NCI-H226 (cell line): ENCODE measurements at regions not wholly inside any gene's neighbourhood (a gene's known extent, or its start where the extent isn't known, plus 50 kb on each side); places are given as distances from the start of the nearest gene placed in this dataset.

Experiments used
- DNase-seq: peaks from one replicate; pipeline ENCODE4 v3.0.0-alpha.2; 2015

DNA sequence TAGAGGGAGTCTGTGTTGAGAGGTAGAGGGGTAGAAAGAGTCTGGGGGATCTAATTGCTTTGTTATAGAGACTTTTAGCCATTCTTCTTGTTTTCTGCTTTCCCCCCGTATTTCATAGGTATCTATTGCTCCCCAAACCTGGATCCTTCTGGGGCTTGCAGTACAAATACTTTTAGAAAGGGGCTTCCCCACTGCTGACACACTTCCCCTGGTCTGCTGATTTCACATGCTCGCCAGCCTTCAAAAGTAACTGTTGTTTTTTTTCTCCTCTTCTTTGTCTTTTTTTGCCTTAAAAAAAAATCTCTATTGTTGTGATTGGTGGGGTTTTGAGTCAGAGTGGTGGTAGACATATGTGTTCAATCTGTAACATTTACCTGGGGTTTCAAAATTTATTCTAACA is 300.6 kb upstream of the AZI2 start:
- no peak for DNase-seq

DNA sequence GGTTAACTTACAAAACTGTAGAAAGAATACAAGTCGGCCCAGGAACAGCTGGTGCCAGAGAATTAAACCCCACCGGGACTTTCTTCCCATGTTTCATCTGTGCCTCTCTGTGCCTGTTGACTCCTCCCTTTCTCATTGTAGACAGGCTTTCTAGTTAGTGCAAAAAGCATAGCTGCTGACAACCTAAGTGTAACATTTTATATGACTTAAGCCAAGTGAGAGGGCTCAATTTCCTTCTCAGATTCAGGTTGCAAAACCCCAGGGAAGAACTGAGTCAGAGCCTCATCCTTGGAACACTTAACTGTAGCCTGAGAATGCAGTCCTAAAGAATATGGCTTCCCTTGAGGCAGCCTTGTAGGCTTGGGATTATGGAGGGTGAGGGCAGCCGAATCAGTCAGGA is 302.5 kb upstream of the AZI2 start:
- DNase-seq, result no peak

DNA sequence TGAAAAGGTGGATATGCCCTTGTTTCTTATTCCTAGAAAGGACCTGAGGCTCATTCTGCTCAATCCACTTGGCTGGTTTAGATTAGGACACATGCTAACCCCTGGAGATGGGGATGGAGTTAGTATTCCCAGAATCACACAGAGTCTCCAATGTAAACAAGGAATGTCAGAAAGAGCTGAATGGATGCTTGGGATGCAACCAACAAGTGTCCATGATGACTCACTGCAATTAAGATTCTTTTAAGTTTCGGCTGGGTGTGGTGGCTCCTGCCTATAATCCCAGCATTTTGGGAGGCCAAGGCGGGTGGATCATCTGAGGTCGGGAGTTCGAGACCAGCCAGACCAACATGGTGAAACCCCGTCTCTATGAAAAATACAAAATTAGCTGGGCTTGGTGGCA is 315.5 kb upstream of the AZI2 start:
- DNase-seq, result no peak

DNA sequence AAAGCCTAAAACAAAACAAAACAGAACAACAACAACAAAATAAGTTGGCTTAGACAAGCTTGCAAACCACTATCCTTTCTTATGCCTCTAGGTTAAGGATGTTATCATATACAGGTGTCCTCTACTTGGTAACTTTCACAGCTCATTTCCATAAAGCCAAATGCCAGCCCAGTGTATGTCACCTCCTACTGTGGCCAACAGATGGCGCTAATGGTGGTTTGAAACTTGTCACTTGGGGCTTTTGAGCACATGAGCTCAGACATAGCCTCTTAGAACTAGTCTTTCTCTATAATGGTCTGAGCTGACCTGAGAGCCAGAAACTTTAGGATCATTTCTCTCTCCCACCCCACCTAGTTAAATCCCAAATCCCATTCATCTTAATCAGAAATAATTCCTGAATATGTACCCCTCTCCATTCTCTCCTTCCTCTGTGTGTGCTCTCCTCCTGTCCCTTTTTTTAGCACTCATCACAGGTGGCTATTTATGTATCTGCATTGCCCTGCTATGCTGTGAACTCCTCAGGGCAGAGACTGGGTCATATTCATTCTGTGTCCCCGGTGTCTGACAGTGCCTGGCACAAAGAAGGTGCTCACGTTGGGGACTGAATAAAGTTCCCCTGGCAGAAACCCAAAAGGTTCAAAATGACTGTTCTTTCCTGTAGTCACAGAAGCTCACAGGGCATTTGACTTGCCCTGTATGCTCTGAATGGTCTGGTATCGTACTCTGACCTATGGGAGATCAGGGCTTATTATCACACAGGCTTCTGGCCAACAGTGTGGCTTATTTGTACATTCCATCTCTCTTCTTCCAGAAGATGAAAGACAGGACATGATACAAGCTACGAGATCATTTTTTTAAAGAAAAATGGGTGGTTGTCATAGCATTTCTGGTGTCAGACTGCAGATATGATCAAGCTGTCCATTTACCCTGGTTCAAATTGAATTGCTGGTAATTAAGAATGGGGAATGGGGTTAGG is 319.3 kb upstream of the AZI2 start:
- peak; percentile 43 for DNase-seq

DNA sequence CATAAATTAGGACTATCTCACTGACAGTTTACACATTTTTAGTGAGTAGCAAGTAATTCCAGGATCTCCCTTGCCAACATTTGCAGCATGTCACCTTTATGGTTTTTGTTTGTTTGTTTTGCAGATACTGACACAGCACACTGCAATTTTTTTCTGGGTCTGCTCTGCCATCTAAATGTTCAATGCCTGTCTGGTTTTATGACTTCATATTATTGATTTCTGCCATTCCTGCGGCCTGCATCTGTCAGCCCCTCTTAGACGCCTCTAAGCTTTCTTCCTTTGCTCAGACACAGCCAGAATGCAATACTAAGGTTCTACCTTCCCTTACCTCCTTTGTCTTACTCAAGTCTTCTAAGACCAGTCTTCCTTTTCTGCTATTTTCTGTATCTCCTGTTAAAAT is 321.2 kb upstream of the AZI2 start:
- no peak for DNase-seq

DNA sequence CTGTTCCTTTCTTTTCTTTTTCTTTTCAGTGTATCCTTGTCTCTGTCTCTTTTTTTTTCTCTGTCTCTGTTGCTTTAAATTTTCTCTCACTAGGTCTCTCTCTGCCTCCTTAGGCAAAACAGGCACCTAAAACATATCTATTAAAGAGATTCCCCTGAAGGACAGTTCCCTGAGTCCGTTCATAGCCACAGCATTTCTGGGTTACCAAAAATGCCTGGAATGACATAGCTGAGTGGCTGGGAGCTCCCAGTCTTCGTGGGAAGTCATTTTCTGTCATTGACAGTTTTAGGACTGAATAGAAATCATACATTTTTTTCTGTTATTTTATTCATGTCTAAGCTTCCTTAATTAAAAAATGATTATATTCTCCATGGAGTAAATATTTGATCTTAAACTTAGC is 323.8 kb upstream of the AZI2 start:
- no peak for DNase-seq

DNA sequence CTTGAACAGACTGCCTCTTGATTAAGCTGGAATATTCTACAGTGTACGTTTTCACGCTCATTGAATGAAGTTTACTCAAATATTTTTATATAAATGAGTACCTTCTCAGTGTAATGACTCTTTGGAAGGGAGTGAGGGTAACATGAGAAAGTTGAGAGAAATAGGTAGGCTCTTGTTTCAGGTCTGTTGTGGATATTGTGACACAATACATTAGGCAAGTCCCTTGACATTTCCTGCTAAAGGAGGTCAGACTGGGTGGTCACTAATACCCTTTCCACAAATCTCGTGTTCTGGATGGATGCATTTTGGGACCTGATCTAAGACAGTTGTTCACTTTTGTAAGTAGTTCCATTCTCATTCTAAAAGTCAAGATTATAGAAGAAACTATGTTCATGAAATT is 324.8 kb upstream of the AZI2 start:
- DNase-seq, result no peak

DNA sequence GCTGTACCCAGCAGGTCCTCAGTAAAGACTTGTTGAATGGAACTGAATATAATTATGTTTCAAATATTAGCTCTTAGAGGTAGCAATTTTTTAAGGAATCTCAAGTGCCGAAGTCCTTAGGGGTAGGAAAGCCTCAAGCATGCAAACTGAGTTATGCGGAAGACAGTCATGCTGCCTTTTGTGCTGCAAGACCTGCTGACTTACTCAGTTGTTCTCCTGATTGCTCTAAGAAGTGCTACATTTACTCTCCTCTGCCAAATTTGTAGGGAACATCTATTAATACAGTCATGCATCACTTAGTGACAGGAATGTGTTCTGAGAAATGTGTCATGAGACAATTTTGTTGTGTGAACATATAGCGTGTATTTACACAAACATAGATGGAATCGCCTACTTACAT is 325.6 kb upstream of the AZI2 start:
- DNase-seq, result no peak

DNA sequence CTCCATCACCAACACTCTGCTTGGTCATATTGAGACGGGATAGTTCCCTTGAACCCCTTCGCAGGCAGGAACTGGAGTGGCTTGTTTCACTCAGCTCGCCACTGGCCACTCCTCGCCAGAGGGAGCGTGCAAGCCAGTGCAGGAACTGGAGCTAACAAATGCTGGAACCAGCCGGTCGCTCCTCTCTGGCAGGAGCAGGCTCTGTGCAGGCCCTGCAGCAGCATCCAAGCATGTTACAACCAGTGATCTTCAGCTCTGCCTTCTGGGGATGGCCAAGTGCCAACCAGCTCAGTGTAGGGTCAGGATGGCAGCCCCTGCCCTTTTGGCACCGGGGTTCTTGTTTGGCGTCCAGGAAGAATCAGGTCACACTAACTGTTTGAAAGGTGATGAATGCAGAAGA is 329.0 kb upstream of the AZI2 start:
- DNase-seq, result no peak

DNA sequence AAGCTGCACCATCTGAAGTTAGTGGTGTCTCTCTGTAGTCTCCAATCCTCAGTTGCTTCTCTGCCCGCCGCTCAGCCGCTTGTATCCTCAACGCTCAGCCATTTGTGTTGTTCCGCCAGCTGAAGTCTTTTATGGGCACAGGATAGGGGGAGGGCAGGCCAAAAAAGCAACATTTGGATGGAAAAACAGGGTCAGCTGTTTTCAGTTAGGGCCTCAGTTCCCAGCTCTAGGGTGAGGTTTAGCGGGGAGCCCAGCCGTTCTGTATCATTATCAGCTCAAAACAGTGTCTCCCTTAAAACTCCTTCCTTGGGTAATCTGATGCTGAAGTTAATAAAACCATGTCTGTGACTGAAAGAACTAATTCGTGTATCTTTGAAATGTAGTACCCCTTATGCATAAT is 329.5 kb upstream of the AZI2 start:
- no peak for DNase-seq

DNA sequence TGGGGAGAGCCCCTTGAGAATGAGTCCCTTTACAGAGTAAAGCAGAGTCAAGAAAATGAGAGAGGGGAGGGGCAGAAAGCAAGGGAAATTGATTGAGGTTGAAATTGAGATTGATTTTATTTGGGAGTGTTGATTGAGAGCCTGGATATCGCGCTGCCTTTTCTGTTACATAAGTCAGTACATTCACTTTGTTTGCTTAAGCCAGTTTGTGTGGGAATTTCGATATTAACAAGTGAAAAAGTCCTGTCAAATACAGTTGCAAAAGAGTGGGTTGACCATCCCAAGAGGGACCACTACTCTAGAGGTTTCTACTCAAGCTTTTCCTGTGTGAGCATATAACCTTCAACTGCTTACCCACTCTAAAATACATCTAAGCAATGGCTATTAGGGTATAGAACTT is 331.4 kb upstream of the AZI2 start:
- DNase-seq, result no peak

DNA sequence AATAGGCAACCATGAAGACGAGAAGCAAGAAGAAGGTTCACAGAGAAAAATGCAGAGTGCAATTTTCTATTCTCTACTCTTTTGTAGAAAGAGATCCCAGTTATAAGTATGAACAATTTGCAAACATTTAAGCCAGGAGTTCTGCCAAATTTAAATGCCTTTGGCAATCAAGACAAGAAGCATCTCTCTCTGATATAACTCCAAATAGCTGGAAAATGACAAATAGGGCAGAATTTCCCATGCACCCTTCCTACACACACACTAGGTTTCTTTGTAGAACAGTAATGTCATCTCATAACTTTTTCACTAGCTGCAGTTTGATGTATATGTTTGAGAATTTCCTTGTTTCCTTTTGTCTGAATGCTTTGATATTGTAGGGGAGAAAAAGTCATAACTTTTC is 333.5 kb upstream of the AZI2 start:
- DNase-seq, result no peak

DNA sequence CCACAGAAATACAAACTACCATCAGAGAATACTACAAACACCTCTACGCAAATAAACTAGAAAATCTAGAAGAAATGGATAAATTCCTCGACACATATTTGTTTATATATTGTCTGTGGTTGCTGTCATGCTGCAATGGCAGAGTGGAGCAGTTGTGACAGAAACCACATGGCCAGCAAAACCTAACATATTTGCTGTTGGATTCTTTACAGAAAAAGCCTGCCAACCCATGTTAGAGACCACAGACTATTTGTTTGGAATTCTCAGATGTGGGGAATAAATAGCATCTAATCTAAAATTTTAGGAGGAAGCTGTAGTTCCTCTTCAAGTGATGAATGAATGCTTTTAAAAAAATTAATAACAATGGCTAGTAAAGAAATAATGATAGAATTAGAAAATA is 341.6 kb upstream of the AZI2 start:
- DNase-seq, result no peak

DNA sequence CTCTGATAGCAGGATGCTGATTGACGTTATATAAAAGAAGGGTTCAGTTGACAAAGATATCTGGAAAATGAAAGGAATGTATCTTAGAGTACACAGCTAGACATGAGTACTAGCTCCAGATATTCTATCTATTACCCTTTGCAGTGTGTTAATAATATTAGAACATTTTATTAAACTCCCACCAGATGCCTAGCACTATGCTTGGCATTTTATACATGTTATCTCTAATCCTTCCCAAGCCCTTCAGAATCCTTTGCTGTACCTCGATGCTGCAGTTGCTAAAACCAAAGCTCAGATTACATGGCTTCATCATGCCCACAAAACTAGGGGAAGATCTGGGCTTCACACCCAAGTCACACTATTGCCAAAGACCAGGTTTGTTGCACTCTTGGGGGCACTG is 350.1 kb upstream of the AZI2 start:
- DNase-seq, result no peak

DNA sequence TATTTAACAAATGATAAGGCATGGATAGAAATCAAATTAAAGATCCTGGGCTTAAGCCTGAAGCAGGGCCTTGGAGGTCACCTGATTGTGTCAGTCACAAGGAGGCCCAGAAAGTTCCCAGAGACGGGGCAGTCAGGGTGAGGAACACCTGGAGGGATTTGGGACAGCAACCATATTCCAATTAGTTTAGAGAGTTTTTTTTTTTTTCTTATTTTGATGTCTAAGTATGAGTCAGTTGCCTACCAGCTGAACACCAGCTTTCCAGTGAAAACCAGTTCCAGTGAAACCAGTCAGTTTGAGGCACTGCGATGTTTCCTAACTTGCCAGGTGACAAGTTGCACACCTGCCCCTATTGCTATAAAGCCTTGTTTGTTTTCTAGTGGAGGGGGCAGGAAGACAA is 350.7 kb upstream of the AZI2 start:
- no peak for DNase-seq

DNA sequence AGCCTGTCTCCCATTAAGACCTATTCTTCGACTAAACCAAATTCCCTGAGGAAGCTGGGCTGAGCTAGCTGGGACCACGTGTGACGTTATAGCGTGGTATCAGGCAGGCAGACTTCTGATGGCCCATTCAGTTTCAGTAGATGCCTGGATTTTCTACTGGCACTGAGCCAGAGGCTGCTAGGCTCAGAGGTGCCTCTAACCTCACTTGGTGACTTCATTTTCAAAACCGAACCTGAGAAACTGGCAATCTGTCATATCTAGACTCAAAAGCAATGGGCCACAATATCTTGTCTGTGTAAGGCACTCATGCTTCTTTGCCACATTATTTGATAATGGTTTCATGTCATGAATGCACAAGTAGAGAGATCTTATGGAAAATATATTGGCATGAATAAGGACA is 352.1 kb upstream of the AZI2 start:
- no peak for DNase-seq

DNA sequence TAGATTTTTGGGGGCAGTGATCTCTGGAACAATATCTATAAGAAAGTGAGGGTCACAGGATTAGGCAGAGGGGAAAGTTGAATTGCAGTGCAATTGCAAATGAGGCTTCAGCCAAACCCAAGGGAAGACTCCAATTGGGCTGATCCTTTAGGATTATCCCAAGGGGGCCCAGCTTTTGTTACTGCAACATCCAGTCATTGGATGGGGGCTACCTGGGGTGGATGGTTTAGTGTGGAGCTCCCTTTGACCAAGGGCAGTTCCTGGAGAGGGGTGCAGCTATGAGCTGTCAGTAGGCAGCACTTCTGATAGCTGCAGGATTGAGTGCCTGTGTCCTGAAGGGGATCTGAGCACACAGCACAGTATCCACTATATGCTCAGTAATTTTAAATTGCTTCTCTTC is 355.2 kb upstream of the AZI2 start:
- DNase-seq, result no peak

DNA sequence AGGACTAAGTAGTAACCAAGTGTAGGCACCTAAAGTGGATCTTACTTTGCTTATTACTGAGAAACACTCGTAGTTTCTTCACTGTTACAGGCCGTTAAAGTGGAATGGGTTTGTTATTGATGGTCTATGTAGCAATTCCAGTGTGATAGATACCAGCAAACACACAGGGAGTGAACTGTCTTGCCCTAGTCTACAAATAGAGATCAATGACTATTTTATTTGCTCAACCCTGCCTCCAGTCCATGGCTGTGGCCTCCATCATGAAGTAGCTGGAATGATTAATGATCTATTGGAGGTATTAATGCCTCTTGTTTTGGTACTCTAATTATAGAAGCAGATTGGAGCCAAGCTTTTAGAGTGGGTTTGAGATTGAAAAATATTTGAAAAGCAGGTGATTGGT is 362.7 kb upstream of the AZI2 start:
- DNase-seq, result no peak

DNA sequence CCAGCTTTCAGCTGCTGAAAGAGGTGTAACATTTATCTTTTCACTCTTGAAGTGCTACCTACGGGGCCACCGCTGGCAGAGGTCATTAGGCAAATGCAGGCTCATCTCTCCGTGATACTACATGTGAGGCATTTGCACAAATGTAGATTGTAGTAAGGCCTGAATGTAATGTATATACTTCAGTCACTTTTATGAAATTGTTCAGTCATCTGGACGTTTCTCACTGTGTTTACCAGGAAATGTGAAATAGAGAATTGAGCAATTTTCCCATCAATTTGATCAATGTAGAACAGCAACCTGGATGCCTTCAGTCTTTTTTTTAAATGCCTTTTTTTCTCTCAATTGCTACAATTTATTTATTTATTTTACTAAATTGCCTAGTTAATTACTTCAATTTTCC is 368.3 kb upstream of the AZI2 start:
- no peak for DNase-seq

DNA sequence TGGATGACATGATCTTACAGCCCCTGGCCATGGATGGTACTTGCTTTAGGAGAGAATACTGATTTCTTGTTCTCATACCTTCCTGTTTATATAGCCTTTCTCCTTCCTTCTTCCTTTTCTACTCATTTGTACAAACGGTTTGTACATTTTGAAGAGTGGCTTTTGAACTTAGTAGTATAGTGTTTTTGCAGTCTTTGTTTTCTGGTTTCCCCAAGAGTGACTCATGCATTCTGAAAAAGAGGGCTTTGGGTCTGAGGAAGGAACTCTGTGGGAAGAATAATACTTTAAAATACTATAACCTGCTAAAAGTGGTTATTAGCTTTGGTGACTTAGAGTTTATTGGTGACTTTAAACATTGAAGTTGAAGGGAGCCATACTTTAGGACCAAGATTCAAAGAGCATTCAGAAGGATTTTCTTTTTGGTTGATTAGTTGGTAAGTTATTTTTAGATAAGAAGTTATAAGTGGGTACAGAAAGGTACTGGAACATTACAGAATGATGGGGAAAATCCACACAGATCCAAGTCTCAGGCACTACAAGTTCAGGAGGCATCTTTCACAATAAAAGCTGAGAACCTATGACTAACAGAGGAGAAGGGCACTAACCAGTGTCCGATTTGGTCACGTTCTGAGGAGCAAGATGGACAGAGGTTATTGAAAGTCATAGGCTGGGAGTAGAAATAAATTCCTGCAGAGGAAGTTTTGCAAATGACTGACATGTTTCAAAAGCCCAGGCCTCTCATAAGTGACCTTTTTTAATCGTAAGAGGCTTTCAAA is 369.6 kb upstream of the AZI2 start:
- DNase-seq, result no peak

DNA sequence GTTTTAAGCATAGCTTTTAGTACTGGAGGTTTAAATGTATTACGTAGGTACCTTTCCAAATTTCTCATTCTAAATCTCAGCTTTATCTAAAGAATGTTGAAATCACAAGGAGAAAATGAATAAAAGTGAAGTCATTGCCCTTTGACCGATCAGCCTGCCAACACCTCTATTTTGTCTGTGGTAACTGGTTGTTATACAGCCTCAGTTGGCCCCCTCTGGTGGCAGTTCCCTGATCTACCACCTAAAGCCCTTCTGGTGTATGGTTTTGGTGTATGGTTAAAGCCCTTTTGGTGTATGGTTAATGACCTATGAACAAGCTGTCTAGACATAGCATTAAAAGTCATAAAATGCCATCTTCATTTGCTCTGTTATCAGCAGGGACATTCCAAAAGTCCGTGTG is 378.2 kb upstream of the AZI2 start:
- DNase-seq, result peak; percentile 64

DNA sequence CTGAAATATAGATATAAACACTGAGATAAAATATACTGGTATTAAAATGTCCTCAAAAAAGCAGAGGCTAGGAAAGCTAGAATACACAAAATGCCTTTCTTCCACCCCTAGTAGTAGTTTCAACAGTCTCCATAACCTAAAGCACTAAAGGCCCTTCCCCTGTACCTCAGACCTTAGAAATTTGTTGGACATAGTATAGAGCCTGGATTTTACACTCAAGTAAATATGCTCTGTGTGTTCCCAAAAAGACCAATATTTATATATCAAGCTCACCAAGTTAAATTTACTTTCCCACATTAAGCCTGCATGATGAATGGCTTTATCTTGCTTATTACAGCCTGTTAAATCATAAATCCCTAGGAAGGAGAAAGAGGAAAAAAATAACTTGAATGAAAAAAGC is 378.7 kb upstream of the AZI2 start:
- no peak for DNase-seq

DNA sequence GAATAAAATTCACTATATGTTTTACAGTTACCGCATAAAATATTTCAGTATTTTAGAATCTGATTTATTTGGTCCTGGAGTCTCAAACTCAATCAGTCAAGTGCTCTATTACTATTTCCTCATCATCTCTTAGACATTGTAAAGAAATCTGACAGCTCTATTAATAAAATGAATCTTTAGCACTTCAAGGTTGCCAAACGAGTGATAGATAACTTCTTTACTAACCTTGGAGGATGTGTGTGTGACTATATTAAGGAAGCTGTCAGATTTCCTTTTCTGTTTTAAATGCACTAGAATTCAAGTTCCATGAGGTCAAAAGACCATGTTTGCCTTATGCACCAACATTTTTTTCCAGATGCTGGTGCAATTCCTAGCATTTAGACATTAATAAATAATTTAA is 389.8 kb upstream of the AZI2 start:
- DNase-seq, result no peak

DNA sequence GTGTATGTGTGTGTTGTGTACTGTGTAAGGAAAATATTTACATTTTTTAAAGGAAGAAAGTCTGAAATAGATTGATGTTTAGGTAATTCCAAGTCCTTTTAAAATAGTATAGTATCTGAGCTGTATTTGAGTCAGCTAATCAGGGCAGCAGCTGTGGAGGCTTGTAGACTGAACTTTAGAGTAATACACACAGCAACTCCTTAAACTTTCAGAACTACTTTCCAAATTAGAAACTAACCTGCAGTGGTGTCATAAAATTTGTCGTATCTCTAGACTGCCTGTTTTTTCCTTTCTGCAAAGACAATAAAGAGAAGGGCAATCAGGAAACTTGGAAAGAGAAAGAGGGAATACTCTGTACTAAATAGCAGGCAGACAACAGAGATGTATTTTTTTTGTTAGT is 391.0 kb upstream of the AZI2 start:
- DNase-seq, result no peak
